Cerebellar cortex (tissue), 1 donor: ENCODE measurements at regions not wholly inside any gene's neighbourhood (a gene's known extent, or its start where the extent isn't known, plus 50 kb on each side); places are given as distances from the start of the nearest gene placed in this dataset.
"Not testable (repeated sequence)": the region's sequence is repeated elsewhere in the genome, so short reads cannot be mapped to it uniquely, and the experiment has no call there.

Experiments
- DNase-seq: peaks from one replicate; pipeline ENCODE4 v3.0.0-alpha.2; 2015; ENCODE audit warnings: low spot score

DNA sequence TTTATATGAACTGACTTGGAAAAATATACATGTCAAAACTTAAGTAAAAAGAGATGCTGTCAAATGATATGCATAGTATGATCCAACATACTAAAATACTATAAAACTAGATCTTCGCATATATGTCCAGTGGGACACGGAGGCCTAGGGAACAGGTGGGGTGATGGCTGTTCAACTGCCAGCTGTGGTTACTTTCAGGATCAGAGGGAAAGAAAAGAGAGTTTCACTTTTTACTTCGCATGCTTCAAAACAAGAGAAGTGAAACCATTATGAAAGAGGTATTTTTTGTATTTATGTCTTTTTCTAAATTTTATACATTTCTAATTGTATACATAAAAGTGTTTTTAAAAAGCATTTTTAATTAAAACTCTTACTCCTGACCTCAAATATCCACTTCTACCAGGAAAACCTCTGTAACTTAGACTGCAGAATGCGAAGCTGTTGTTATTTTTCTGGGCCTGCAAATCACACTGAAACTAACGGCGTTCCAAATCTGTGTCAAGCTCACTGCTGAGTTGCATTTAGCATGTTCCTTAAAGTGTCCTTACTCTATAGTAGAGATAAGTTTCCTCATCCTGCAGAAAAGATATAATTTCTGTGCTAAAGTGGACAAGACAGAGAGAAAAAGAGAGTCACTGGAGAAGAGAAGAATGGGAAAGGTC lies 97.8 kb upstream of the SLC35G4 start:
- DNase-seq = no peak

DNA sequence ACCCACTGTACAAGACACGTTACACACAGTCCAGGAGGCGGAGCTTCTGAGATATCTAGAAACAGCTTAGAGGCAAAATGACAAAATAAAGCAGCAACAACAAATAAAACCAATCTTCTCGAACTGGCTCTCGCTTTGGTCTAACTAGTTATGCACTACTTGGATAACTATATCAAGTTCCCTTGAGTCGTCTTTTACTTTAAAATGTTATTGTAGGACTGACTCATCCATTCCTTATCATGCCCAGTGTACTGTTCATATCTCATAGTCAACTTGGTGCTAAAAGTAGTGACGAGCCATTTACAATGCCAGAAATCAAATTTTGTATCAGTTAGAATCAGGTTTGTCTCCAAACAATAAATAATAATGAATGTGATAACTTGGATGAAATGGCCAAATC lies 102.5 kb upstream of the SLC35G4 start:
- no peak for DNase-seq

DNA sequence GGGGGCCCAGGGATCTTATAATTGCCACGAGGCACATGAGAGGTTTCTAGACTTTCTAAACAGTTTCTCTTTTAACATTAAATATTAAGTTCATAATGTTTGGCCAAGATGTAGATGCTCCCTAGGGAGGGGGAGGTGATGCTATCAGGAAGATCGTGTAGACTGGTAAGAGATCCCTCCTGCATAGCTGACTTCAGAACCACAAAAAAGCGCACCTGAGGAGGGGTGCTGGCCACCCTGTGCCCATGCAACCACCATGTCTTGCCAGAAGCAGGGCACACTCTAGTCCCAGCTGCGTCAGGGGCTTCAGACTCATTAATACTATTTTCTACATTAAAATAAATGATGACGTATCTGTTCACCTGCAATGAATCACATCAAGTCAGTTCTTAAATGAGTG lies 103.4 kb upstream of the SLC35G4 start:
- DNase-seq = no peak

DNA sequence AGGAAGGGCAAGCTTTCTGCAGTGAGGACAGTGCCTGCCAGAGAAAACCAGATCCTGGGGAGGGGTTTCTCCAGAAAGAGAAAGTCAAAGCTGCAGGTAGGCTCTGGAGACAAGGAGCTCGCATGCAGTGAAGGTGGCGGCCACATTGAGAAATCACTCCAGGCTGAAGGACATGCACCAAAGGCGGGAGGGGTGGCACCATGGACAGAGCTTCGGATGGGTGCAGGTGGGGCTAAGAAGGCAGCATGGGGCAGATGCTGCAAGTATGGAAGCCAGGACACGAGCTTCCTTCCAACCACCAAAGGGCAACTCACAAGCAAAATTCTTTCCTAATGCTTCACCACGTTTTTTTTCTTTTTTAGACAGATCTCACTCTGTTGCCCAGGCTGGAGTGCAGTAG lies 104.4 kb upstream of the SLC35G4 start:
- DNase-seq = no peak

DNA sequence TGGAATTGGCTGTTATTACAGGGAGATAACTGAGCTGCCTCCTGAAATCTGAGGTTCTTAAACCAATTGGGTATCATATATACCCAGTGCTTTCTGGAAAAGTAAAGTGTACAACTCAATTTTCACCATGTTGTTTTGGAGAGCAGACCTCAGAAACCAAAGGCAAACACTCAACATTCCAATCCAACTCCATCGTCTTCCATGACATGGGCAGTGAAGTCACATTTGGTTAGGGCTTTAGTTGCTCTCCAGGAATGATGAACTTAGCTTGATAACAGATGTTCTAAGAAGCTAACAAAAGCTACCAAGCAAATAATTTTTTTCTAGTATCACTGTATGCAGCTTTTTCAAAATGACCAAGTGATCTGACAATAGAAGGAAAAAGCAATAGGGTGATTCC lies 107.0 kb upstream of the SLC35G4 start:
- DNase-seq = no peak

DNA sequence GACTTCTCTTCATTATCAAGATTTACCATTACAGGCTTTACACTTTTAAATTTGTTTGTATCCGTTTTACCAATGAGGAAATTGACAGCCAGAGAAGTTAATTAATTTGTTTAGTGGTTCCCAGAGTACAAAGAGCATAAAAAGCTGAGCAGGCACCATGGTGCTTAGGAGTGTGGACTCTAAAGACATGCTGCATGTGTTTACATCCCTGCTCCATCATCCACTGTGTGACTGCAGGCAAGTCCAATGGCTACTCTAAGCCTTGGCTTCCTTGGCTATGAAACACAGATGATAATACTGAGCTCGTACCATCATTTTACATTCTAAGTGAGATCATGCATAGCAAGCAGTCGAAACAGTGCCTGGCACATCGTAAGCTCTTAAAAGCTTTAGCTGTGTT lies 108.0 kb upstream of the SLC35G4 start:
- DNase-seq = no peak

DNA sequence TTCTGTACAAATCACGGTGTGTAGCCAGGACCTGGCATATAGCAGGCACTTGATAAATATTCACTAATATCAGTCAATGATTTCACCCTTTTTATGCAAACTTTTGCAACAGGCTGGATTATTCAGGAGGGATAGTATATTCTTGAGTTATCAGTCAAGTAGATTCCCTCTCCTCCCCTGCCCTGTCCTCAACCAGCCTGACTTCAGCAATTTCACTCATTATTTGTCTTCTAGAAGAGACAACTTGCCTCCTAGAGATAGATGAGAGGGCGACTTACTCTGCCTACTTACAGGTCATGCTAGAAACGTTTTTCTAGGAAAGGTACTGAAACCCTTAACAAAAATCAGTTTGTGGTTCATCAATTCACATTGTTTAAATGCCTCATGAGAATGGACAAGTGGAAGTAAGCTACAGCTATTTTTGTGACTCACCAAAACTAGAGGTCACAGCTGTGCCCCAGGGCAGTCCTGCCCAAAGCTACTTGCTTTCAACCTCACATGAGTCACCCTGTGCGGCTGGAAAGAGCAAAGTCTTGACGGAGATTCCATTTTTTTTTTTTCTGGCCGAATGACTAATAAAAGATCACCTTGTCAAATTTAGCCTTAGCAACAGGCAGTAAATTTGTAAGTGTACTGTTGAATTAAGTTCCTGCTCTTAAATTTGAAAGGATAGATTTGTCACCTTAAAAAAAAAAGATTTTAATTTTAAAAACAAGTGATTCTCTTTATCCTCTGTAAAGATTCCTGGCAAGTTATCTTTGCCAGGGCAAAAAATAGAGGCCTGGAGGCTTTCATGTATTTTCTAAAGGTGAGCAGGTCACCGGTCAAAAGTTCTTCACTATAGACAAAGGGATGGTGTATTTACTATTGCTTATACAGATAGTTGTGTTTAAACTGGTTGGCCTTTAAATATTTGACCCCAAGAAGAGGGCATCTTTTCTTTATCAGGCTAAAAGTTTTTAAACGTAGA lies 109.0 kb upstream of the SLC35G4 start:
- DNase-seq = no peak

DNA sequence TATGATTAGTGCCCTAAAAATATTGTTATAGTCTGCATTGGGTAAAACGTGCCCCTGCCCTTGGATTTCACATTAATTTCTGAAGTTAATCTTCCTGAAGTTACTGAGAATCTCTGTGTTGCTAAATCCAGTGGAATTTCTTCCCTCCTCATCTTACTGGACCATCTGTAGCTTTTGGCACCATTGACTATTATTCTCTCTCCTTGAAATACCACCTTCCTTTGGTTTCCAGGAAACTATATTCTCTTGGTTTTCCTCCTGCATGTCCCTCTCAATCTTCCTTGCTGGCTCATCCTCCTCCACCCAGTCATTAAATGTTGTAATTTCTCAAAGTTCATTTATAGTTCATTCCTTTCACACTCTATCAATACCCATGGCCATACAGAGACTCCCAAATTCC lies 110.6 kb upstream of the SLC35G4 start:
- DNase-seq = no peak

DNA sequence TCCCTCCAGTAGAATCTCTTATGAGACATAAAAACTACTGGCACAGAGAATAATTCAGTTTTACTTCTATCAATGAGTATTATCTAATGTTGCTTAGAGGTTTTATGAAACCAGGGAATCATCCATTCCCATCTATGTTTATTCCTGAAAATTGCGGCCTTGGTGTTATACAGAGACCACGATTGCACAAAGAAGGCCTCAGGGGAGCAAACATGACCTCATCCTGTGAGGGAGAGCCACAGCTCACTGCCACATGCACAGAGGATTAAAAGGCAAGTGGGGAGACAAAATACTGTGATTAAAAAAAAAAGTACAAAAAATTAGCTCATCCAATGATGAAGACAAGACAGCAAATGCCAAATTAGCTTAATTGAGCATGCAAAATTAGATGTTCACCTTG lies 111.8 kb upstream of the SLC35G4 start:
- DNase-seq = no peak

DNA sequence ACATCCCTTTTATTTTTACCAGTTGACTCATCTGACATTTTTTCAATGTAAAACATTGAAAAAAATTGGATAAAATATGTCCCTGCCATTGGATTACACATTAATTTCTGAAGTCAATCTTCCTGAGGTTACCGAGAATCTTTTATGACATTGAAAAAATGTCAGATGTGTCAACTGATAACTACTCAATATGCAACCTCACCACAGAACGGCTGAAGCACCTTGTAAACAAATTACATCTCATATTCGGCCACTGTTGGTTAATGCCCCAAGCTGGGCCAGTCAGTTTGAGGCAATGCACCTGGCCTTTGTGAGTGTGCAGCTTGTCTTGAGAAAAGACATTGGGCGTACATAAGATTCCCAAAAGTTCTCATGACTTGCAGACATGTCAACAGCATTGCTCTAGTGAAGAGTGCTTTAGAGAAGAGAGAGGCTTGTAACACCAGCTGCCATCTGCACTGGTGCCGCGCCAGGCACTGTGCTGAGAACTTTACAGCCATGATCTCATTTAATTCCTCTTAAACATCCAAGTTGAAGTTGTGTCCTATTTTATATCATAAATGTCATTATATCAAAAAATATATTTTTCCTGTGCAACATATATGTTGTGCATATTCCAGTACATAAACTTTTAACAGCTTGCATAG lies 112.7 kb upstream of the SLC35G4 start:
- no peak for DNase-seq

DNA sequence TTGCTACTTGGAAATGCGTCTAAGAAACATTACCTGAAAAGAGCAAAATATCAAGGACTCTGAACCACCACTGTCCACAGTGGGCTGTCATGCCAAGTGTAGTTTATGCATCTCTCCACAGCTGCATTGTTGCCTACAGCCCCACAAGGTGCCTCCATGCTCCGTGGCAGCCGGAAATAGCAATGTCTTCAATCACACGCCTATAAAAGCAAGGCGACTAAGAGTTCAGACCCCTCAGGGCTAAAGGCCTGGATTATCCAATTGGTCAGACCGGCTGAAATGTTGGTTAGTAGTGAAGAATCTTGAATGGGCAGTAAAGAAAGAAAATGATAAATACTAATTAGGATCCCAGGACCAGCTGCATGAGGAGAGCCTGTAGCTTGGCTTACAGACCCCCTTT lies 114.0 kb upstream of the SLC35G4 start:
- DNase-seq = no peak

DNA sequence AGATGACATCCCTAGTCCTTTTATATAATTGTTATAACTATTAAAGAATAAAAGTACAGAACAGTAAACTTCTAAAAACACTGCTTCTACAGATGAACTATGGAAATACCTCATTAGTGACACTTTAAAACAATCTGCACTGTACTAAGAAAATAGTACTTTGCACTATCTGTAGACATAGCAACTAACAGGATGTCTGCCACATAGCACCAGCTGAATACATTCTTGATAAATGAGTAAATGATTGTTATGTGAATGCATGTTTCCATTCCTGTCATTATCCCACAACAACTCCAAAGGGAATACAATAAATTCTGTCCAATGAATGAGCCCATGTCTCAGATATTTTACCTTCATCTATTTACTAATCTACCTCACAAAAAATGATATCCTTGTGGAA lies 115.3 kb upstream of the SLC35G4 start:
- DNase-seq = no peak

DNA sequence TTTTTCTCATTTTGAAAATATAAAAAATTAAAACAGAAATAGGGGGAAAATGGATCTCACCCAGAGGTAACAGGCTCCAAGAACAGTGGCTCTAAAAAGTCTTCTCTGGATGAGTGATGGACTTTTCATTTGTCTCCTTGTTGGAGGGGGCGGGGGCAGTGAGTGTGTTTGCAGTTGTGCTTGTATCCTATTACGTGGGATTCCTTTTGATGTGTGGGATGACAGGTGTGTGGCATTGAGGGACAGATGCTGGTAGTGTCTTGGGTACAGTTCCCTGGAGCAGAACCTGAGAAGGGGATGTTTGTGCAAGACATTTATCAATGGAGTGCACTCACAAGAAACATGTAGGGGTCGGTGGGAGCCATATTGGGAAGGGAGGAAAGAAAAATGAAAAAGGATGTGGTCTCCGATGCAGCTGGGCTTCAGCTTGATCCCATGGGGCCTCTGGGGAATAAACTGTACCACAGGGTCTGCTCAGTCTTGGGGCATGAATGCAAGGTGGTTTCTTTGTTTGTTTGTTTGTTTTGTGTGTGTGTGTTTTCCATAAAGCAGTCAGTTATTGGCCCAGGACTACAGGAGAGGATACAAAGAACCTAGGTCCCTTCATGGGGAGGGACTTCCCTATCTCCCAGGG lies 120.0 kb upstream of the SLC35G4 start:
- DNase-seq = no peak

DNA sequence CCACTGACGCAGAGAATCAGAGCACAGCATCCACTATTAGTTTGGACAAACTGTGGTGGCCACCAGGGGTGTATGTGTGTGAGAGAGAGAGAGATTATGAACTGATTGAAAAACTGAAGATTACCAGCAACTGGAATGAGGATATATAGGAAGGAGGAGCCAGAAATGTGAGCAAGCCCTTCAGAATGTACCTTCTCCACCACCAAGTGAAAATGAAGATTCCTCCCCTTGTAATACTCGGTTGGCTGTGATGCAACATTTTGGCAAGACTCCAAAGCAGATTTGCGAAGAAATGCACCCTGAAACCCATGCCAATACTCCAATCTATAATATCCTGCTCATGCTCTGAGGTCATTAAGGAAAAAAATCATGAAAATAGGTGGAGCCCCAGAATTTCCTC lies 121.2 kb upstream of the SLC35G4 start:
- no peak for DNase-seq

DNA sequence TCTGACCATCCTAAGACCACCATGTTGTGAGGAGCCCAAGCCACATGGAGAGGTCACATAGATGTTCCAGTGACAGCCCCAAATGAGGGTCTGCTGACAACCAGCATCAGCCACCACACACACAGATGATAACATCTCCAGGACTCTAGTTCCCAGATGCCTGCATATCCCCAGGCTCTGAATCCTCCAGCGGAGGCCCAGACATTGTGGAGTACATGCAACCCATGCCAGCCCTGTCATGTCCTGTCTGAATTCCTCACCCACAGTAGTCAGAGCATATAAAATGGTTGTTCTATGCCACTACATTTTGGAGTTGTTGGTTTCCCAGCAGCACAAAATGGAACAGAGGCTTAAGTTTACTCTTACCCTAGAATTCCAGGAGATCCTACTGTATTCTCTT lies 122.0 kb upstream of the SLC35G4 start:
- DNase-seq = no peak

DNA sequence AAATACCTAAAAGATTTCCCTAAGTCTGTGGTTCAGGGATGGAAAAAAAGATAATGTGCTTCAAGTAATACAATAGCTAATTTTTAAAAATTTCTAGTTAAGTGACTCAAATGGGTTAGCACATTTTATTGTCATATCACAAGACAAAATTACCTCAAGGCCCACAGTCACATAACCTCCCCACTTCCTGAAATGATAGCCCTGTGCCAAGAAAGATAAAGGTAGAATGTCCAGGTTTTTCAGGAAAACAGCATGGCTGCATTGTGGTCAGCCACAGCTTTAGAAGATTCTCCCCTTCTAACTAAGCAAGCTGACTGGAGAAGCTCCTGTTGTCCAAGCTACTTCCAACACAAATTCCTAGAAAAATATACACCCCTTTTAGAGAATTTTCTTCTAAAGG lies 127.1 kb upstream of the SLC35G4 start:
- no peak for DNase-seq

DNA sequence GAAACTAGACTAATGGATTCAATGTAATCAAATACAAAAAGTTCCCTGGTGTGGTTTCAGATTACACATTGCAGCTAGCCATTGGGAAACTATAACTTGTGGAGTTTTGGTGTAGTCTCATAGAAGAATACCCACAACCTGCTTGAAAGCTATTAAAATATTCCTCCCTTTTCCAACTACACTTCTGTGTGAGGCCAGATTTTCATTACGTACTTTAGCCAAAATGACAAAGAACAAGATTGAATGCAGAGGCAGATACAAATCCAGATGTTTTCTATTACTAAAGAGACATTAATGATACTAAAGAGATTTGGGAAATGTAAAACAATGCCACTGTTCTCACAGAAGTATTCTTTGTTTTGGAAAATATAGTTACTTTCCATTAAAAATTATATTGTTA lies 128.7 kb upstream of the SLC35G4 start:
- DNase-seq = no peak

DNA sequence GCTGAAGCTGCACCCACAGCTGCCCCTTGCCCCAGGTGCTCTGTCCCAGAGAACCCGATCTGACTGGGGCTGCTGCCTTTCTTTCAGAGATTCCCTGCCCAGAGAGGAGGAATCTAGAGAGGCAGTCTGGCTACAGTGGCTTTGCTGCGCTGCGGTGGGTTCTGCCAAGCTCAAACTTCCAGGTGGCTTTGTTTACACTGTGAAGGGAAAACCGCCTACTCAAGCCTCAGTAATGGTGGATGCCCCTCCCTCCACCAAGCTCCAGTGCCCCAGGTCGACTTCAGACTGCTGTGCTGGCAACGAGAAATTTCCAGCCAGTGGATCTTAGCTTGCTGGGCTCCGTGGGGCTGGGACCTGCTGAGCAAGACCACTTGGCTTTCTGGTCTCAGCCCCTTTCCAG lies 130.4 kb upstream of the SLC35G4 start:
- not testable (repeated sequence) for DNase-seq

DNA sequence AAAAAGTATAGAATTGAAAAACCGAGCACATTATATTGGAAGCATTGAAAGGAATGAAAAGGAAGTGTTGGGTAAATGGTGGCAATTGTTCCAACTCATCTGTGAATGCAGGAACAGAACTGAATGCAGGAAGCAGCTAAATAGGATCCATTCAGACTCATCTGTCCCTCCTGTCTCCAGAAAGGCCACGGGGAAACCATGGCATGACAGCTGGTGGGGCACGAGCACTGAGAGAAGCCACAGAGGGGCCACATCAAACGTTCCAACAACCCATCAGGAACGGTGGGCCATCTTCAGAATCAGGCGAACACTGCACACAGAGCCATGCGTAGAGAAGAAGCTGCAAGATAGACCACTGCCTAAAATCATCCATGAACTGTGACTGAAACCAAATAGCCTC lies 138.5 kb upstream of the SLC35G4 start:
- DNase-seq = no peak

DNA sequence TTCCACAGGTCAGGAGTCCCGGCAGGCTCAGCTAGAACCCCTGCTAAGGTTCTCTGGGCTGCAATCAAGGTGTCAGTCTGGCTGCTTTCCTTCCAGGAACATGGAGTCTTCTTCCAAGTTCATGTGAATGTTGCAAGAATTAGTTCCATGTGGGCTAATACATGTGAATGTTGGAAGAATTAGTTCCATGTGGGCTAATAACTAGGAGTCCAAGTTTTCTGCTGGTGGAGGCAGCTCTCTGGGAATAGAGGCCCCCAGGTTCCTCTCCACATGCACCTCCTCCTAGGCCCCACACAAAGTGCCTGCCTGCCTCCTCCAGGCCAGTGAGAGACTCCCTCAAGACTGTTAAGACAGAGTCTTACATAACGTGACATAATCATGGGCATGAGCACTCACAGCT lies 140.8 kb upstream of the SLC35G4 start:
- DNase-seq = no peak

DNA sequence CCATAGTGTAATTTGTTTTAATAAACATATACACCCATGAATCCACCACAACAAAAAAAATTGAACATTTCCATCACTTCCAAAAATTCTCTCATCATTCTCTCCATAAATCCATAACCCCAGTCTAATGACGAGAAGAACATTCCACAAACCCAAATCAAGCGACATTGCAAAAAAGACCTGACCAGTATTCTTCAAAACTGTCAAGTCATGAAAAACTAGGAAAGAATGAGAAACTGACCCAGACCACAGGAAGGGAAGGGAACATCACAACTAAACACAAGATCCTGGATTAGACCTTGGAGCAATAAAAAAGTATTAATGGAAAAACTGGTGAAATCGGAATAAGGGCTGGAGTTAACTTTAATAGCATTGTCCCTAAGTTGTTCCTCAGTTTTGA lies 141.3 kb upstream of the SLC35G4 start:
- no peak for DNase-seq

DNA sequence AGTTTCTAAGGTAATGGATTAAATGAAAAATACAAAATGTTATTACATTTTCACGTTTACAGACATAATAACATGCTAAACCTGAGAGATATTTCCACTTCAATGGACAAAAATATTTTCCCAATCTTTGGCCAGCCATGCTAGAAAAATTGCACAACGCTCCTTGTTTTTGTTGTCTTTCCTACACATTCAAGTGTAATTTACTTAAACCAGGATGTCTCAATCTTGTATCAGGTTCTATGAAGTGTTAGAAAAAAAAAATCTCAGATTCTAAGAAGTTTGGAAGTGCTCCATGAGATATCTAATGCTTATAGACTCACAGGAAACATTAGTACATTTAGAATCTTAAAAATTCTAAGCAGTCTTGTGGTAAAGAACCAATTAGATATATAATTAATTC lies 141.8 kb upstream of the SLC35G4 start:
- no peak for DNase-seq

DNA sequence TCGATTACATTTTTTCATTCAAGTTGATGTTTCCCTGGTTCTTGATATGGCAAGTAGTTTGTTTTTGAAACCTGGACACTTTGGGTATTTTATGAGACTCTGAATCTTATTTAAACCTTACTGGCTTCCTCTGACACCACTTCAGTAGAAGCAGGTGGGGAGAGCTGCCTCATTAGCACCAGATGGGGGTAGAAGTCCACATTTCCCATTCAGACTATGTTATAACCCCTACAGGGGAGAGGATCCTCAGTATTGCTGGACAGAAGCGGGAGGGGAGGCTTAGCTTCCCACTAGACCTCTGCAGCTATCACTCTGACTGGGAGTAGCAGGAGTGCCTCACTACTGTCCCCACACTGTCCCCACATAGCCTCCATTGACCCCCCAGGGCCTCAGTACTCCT lies 145.3 kb upstream of the SLC35G4 start:
- no peak for DNase-seq
